ENCODE measurements at regions not wholly inside any gene's neighbourhood (a gene's known extent, or its start where the extent isn't known, plus 50 kb on each side); places are given as distances from the start of the nearest gene placed in this dataset.

- no peak overlapping the region for H2AFZ ChIP-seq (ENCODE audit: insufficient read depth, low read length, poor library complexity)
- WGBS (ENCODE audit: extremely low coverage, insufficient coverage, insufficient read length), result no CpG with 5 or more reads among the region's 4 CpGs
These were observed 1644.4 kb downstream of the FAM181B start for GRCh38 chr11:81089242-81089641.

GRCh38 chr11:81080476-81080875 lies 1639.6 kb upstream of the TENM4 start:
- Histone ChIP-seq H3K9me3 (ENCODE audit: insufficient read depth, low read depth, low read length) (no peaks in the 10 kb centered on the region), H3K4me1 (ENCODE audit: control insufficient read depth in 1 of 2, insufficient read depth in 2 of 2, low read length in 2 of 2) (no peaks in the 10 kb centered on the region), H3K9ac (ENCODE audit: low read length) (no peak overlapping the region), H3K18ac (ENCODE audit: low read length) (no peak overlapping the region), H3K27ac (ENCODE audit: low read depth, low read length) (no peak overlapping the region), H2BK12ac (ENCODE audit: low read length) (no peak overlapping the region), H2BK5ac (ENCODE audit: low read depth, low read length, poor library complexity) (no peak overlapping the region), H4K12ac (ENCODE audit: low read depth, low read length) (no peak overlapping the region), H3K79me2 (ENCODE audit: control insufficient read depth, insufficient read depth, low read length, poor library complexity) (no peaks in the 10 kb centered on the region), H3K4me2 (ENCODE audit: low read length) (no peak overlapping the region), H4K8ac (ENCODE audit: low read depth, low read length) (no peak overlapping the region), H2BK120ac (ENCODE audit: insufficient read depth, low read length, poor library complexity) (no peak overlapping the region), H3K36me3 (ENCODE audit: control insufficient read depth in 1 of 2, insufficient read depth in 2 of 2, low read length in 2 of 2) (no peaks in the 10 kb centered on the region), H4K91ac (ENCODE audit: low read depth, low read length) (no peak overlapping the region), H3K14ac (ENCODE audit: low read length) (no peak overlapping the region), H2AK5ac (ENCODE audit: low read length) (no peak overlapping the region), H3K23ac (ENCODE audit: low read length) (no peak overlapping the region), H2AFZ (ENCODE audit: insufficient read depth, low read length, poor library complexity) (no peak overlapping the region), H3K27me3 (ENCODE audit: insufficient read depth, low read length) (no peaks in the 10 kb centered on the region), H3K4me3 (ENCODE audit: low read depth, low read length) (no peak overlapping the region), H3K4ac (ENCODE audit: low read depth, low read length) (no peak overlapping the region), H3K79me1 (ENCODE audit: low read length) (no peaks in the 10 kb centered on the region)
- no CpG with 5 or more reads among the region's 4 CpGs for WGBS (ENCODE audit: extremely low coverage, insufficient coverage, insufficient read length)
- no peak for DNase-seq

More at GRCh38 chr11:81089242-81089641, 1644.4 kb downstream of the FAM181B start:
- no peak overlapping the region for H4K8ac ChIP-seq (ENCODE audit: low read depth, low read length)
- no peaks in the 10 kb centered on the region for H3K79me1 ChIP-seq (ENCODE audit: low read length)
- no peak overlapping the region for H2BK12ac ChIP-seq (ENCODE audit: low read length)
- H3K4me3 ChIP-seq (ENCODE audit: low read depth, low read length), result no peak overlapping the region
- H3K36me3 ChIP-seq (ENCODE audit: control insufficient read depth in 1 of 2, insufficient read depth in 2 of 2, low read length in 2 of 2), result peaks cover 0 to 1% of the 10 kb centered on the region in 2 experiments
- no peaks in the 10 kb centered on the region for H3K79me2 ChIP-seq (ENCODE audit: control insufficient read depth, insufficient read depth, low read length, poor library complexity)
- H4K12ac ChIP-seq (ENCODE audit: low read depth, low read length), result no peak overlapping the region
- no peaks in the 10 kb centered on the region for H3K4me1 ChIP-seq (ENCODE audit: control insufficient read depth in 1 of 2, insufficient read depth in 2 of 2, low read length in 2 of 2)
- no peak overlapping the region for H3K27ac ChIP-seq (ENCODE audit: low read depth, low read length)
- no peak overlapping the region for H3K4ac ChIP-seq (ENCODE audit: low read depth, low read length)
- H3K18ac ChIP-seq (ENCODE audit: low read length), result no peak overlapping the region
- DNase-seq, result no peak
- H3K9ac ChIP-seq (ENCODE audit: low read length), result no peak overlapping the region
- no peak overlapping the region for H3K23ac ChIP-seq (ENCODE audit: low read length)
- no peaks in the 10 kb centered on the region for H3K9me3 ChIP-seq (ENCODE audit: insufficient read depth, low read depth, low read length)
- H2BK5ac ChIP-seq (ENCODE audit: low read depth, low read length, poor library complexity), result no peak overlapping the region
- H3K27me3 ChIP-seq (ENCODE audit: insufficient read depth, low read length), result no peaks in the 10 kb centered on the region
- H3K14ac ChIP-seq (ENCODE audit: low read length), result no peak overlapping the region
- H3K4me2 ChIP-seq (ENCODE audit: low read length), result no peak overlapping the region
- no peak overlapping the region for H2AK5ac ChIP-seq (ENCODE audit: low read length)
- no peak overlapping the region for H4K91ac ChIP-seq (ENCODE audit: low read depth, low read length)
- no peak overlapping the region for H2BK120ac ChIP-seq (ENCODE audit: insufficient read depth, low read length, poor library complexity)

- Histone ChIP-seq H2AFZ (ENCODE audit: insufficient read depth, low read length, poor library complexity) (no peak overlapping the region), H2BK5ac (ENCODE audit: low read depth, low read length, poor library complexity) (no peak overlapping the region), H2BK120ac (ENCODE audit: insufficient read depth, low read length, poor library complexity) (no peak overlapping the region), H3K4me1 (ENCODE audit: control insufficient read depth in 1 of 2, insufficient read depth in 2 of 2, low read length in 2 of 2) (no peaks in the 10 kb centered on the region), H3K9ac (ENCODE audit: low read length) (no peak overlapping the region), H3K79me1 (ENCODE audit: low read length) (no peaks in the 10 kb centered on the region), H3K9me3 (ENCODE audit: insufficient read depth, low read depth, low read length) (no peaks in the 10 kb centered on the region), H2BK12ac (ENCODE audit: low read length) (no peak overlapping the region), H4K8ac (ENCODE audit: low read depth, low read length) (no peak overlapping the region), H3K18ac (ENCODE audit: low read length) (no peak overlapping the region), H4K12ac (ENCODE audit: low read depth, low read length) (no peak overlapping the region), H3K4me3 (ENCODE audit: low read depth, low read length) (no peak overlapping the region), H3K27me3 (ENCODE audit: insufficient read depth, low read length) (no peaks in the 10 kb centered on the region), H3K23ac (ENCODE audit: low read length) (no peak overlapping the region), H3K14ac (ENCODE audit: low read length) (no peak overlapping the region), H3K36me3 (ENCODE audit: control insufficient read depth in 1 of 2, insufficient read depth in 2 of 2, low read length in 2 of 2) (no peaks in the 10 kb centered on the region), H3K27ac (ENCODE audit: low read depth, low read length) (no peak overlapping the region), H3K79me2 (ENCODE audit: control insufficient read depth, insufficient read depth, low read length, poor library complexity) (no peaks in the 10 kb centered on the region), H3K4ac (ENCODE audit: low read depth, low read length) (no peak overlapping the region), H3K4me2 (ENCODE audit: low read length) (no peak overlapping the region), H2AK5ac (ENCODE audit: low read length) (no peak overlapping the region), H4K91ac (ENCODE audit: low read depth, low read length) (no peak overlapping the region)
- no peak for DNase-seq
- WGBS (ENCODE audit: extremely low coverage, insufficient coverage, insufficient read length), result no CpG with 5 or more reads among the region's 4 CpGs
These were observed 1631.4 kb upstream of the TENM4 start for GRCh38 chr11:81072273-81072672.

- no CpG with 5 or more reads among the region's 5 CpGs for WGBS (ENCODE audit: extremely low coverage, insufficient coverage, insufficient read length)
- no peak overlapping the region for H4K91ac ChIP-seq (ENCODE audit: low read depth, low read length)
- H3K27ac ChIP-seq (ENCODE audit: low read depth, low read length), result no peak overlapping the region
- H2BK12ac ChIP-seq (ENCODE audit: low read length), result no peak overlapping the region
- peak in 1 of 2 donors; percentile 23 for DNase-seq
- no peak overlapping the region for H3K14ac ChIP-seq (ENCODE audit: low read length)
- no peak overlapping the region for H2BK5ac ChIP-seq (ENCODE audit: low read depth, low read length, poor library complexity)
- no peak overlapping the region for H2AFZ ChIP-seq (ENCODE audit: insufficient read depth, low read length, poor library complexity)
- no peaks in the 10 kb centered on the region for H3K27me3 ChIP-seq (ENCODE audit: insufficient read depth, low read length)
- H3K9me3 ChIP-seq (ENCODE audit: insufficient read depth, low read depth, low read length), result no peaks in the 10 kb centered on the region
- no peak overlapping the region for H3K4ac ChIP-seq (ENCODE audit: low read depth, low read length)
- H3K4me1 ChIP-seq (ENCODE audit: control insufficient read depth in 1 of 2, insufficient read depth in 2 of 2, low read length in 2 of 2), result no peaks in the 10 kb centered on the region
- H3K36me3 ChIP-seq (ENCODE audit: control insufficient read depth in 1 of 2, insufficient read depth in 2 of 2, low read length in 2 of 2), result no peaks in the 10 kb centered on the region
- no peak overlapping the region for H2AK5ac ChIP-seq (ENCODE audit: low read length)
- H3K4me2 ChIP-seq (ENCODE audit: low read length), result no peak overlapping the region
- no peak overlapping the region for H3K23ac ChIP-seq (ENCODE audit: low read length)
- no peak overlapping the region for H3K4me3 ChIP-seq (ENCODE audit: low read depth, low read length)
- no peak overlapping the region for H2BK120ac ChIP-seq (ENCODE audit: insufficient read depth, low read length, poor library complexity)
- no peak overlapping the region for H3K18ac ChIP-seq (ENCODE audit: low read length)
- H3K79me2 ChIP-seq (ENCODE audit: control insufficient read depth, insufficient read depth, low read length, poor library complexity), result no peaks in the 10 kb centered on the region
- no peak overlapping the region for H4K8ac ChIP-seq (ENCODE audit: low read depth, low read length)
- H3K9ac ChIP-seq (ENCODE audit: low read length), result no peak overlapping the region
- no peak overlapping the region for H4K12ac ChIP-seq (ENCODE audit: low read depth, low read length)
- no peaks in the 10 kb centered on the region for H3K79me1 ChIP-seq (ENCODE audit: low read length)
These were observed 1630.8 kb upstream of the TENM4 start for GRCh38 chr11:81071606-81072005.

Measured in trophoblast cell (in vitro differentiated cells and primary cell).